ENCODE measurements at regions not wholly inside any gene's neighbourhood (a gene's known extent, or its start where the extent isn't known, plus 50 kb on each side); places are given as distances from the start of the nearest gene placed in this dataset.

GRCh38 chr14:62280366-62280765 lies 518.1 kb downstream of the SNAPC1 start:
- Histone ChIP-seq H3K79me2 (ENCODE audit: insufficient read depth, low read length) (no peaks in the 10 kb centered on the region), H3K4me3 (ENCODE audit: insufficient read depth, low read length, poor library complexity, severe bottlenecking) (no peak overlapping the region), H3K9ac (ENCODE audit: low read length) (no peak overlapping the region), H2AFZ (ENCODE audit: low read depth, low read length, severe bottlenecking) (no peak overlapping the region), H3K9me2 (replicated peaks; ENCODE audit: insufficient read depth, low read length) (no peaks in the 10 kb centered on the region), H3F3A (ENCODE audit: insufficient read depth) (no peaks in the 10 kb centered on the region), H3K27me3 (ENCODE audit: low read length) (no peaks in the 10 kb centered on the region), H4K20me1 (ENCODE audit: low read depth, low read length) (no peaks in the 10 kb centered on the region), H3K9me3 (ENCODE audit: insufficient read depth, low read length) (no peaks in the 10 kb centered on the region), H3K4me2 (ENCODE audit: low read depth, low read length, poor library complexity, severe bottlenecking) (no peak overlapping the region), H3K36me3 (ENCODE audit: low read length) (no peaks in the 10 kb centered on the region), H3K27ac (ENCODE audit: low read depth, low read length) (no peak overlapping the region)
- no peak for TF ChIP-seq CTCF (IDR thresholded peaks at IDR 0.05; ENCODE audit: insufficient read depth, low read length, poor library complexity, severe bottlenecking)
- TF ChIP-seq EZH2phosphoT487 (conservative IDR thresholded peaks at IDR 0.05; ENCODE audit: low read length): no peak

GRCh38 chr14:62283837-62284236 lies 521.6 kb downstream of the SNAPC1 start:
- H3K4me2 ChIP-seq (ENCODE audit: low read depth, low read length, poor library complexity, severe bottlenecking): no peak overlapping the region
- H3K9ac ChIP-seq (ENCODE audit: low read length): no peak overlapping the region
- H3K79me2 ChIP-seq (ENCODE audit: insufficient read depth, low read length): no peaks in the 10 kb centered on the region
- H4K20me1 ChIP-seq (ENCODE audit: low read depth, low read length): no peaks in the 10 kb centered on the region
- no peak overlapping the region for H3K4me3 ChIP-seq (ENCODE audit: insufficient read depth, low read length, poor library complexity, severe bottlenecking)
- H3K9me3 ChIP-seq (ENCODE audit: insufficient read depth, low read length): no peaks in the 10 kb centered on the region
- no peak overlapping the region for H2AFZ ChIP-seq (ENCODE audit: low read depth, low read length, severe bottlenecking)
- no peaks in the 10 kb centered on the region for H3K27me3 ChIP-seq (ENCODE audit: low read length)
- H3K27ac ChIP-seq (ENCODE audit: low read depth, low read length): no peak overlapping the region
- no peaks in the 10 kb centered on the region for H3K9me2 ChIP-seq (replicated peaks; ENCODE audit: insufficient read depth, low read length)
- no peaks in the 10 kb centered on the region for H3F3A ChIP-seq (ENCODE audit: insufficient read depth)
- TF ChIP-seq EZH2phosphoT487 (conservative IDR thresholded peaks at IDR 0.05; ENCODE audit: low read length) (no peak), CTCF (IDR thresholded peaks at IDR 0.05; ENCODE audit: insufficient read depth, low read length, poor library complexity, severe bottlenecking) (no peak)
- no peaks in the 10 kb centered on the region for H3K36me3 ChIP-seq (ENCODE audit: low read length)

DNA sequence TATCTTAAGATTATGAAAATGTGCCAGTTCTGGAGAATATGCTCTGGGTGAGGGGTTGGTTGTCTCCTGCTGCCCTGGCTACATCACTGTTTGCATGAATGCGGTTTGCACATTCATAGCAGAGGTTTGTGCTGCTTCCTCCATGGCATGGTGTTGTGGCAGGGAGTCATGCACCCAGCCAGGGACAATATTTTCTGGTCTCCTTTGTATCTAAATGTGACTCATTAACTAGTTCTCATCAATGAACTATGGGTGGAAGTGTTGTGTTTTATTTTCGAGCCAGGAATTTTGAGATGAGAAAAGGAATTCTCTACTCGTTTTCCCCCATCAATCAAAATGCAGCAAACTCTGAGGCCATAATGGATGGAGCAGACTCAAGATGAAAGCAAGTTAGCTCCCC lies 527.3 kb downstream of the SNAPC1 start:
- TF ChIP-seq EZH2phosphoT487 (conservative IDR thresholded peaks at IDR 0.05; ENCODE audit: low read length) (no peak), CTCF (IDR thresholded peaks at IDR 0.05; ENCODE audit: insufficient read depth, low read length, poor library complexity, severe bottlenecking) (no peak)
- no peak overlapping the region for H3K4me3 ChIP-seq (ENCODE audit: insufficient read depth, low read length, poor library complexity, severe bottlenecking)
- H3K36me3 ChIP-seq (ENCODE audit: low read length): no peaks in the 10 kb centered on the region
- H3K9ac ChIP-seq (ENCODE audit: low read length): no peak overlapping the region
- H3K9me3 ChIP-seq (ENCODE audit: insufficient read depth, low read length): no peaks in the 10 kb centered on the region
- no peaks in the 10 kb centered on the region for H3K9me2 ChIP-seq (replicated peaks; ENCODE audit: insufficient read depth, low read length)
- H3K27ac ChIP-seq (ENCODE audit: low read depth, low read length): no peak overlapping the region
- H4K20me1 ChIP-seq (ENCODE audit: low read depth, low read length): no peaks in the 10 kb centered on the region
- H3K27me3 ChIP-seq (ENCODE audit: low read length): no peaks in the 10 kb centered on the region
- H3K4me2 ChIP-seq (ENCODE audit: low read depth, low read length, poor library complexity, severe bottlenecking): no peak overlapping the region
- H3K79me2 ChIP-seq (ENCODE audit: insufficient read depth, low read length): no peaks in the 10 kb centered on the region
- no peak overlapping the region for H2AFZ ChIP-seq (ENCODE audit: low read depth, low read length, severe bottlenecking)
- no peaks in the 10 kb centered on the region for H3F3A ChIP-seq (ENCODE audit: insufficient read depth)

GRCh38 chr14:62301080-62301479 lies 538.9 kb downstream of the SNAPC1 start:
- no peak overlapping the region for H3K4me3 ChIP-seq (ENCODE audit: insufficient read depth, low read length, poor library complexity, severe bottlenecking)
- no peak overlapping the region for H3K27ac ChIP-seq (ENCODE audit: low read depth, low read length)
- no peaks in the 10 kb centered on the region for H4K20me1 ChIP-seq (ENCODE audit: low read depth, low read length)
- no peaks in the 10 kb centered on the region for H3K9me2 ChIP-seq (replicated peaks; ENCODE audit: insufficient read depth, low read length)
- H3K79me2 ChIP-seq (ENCODE audit: insufficient read depth, low read length): no peaks in the 10 kb centered on the region
- no peak overlapping the region for H3K4me2 ChIP-seq (ENCODE audit: low read depth, low read length, poor library complexity, severe bottlenecking)
- H3K27me3 ChIP-seq (ENCODE audit: low read length): no peaks in the 10 kb centered on the region
- no peak overlapping the region for H2AFZ ChIP-seq (ENCODE audit: low read depth, low read length, severe bottlenecking)
- no peaks in the 10 kb centered on the region for H3K9me3 ChIP-seq (ENCODE audit: insufficient read depth, low read length)
- TF ChIP-seq CTCF (IDR thresholded peaks at IDR 0.05; ENCODE audit: insufficient read depth, low read length, poor library complexity, severe bottlenecking): no peak
- TF ChIP-seq EZH2phosphoT487 (conservative IDR thresholded peaks at IDR 0.05; ENCODE audit: low read length): no peak
- no peaks in the 10 kb centered on the region for H3K36me3 ChIP-seq (ENCODE audit: low read length)
- no peak overlapping the region for H3K9ac ChIP-seq (ENCODE audit: low read length)
- no peaks in the 10 kb centered on the region for H3F3A ChIP-seq (ENCODE audit: insufficient read depth)

Data from SU-DHL-6 (cell line).